ENCODE measurements at regions not wholly inside any gene's neighbourhood (a gene's known extent, or its start where the extent isn't known, plus 50 kb on each side); places are given as distances from the start of the nearest gene placed in this dataset.

- ChIA-PET SMC1A (ENCODE audit: uncharacterized antibody, unreplicated experiment) (no interaction called here), POLR2A (no interaction called here), RAD21 (ENCODE audit: unreplicated experiment) (no interaction called here), CTCF (interaction anchor here (1.2 kb wide), 1 partner anchor 93 kb away, joined by 3 read pairs; no protein-coding TSS in a partner anchor)
- in situ Hi-C loops (cut with MboI) (no loop called here), intact Hi-C loops (cut with micrococcal nuclease; ENCODE audit: unreplicated experiment) (no loop called here)
- Histone ChIP-seq H3K9ac (ENCODE audit: control insufficient read depth, insufficient read depth, low read length) (no peak overlapping the region), H4K20me1 (ENCODE audit: control insufficient read depth, insufficient read depth) (no peaks in the 10 kb centered on the region), H3K4me2 (ENCODE audit: control insufficient read depth, insufficient read depth) (no peak overlapping the region), H3K27me3 (replicated peaks in 1 of 2; ENCODE audit: control insufficient read depth in 2 of 2, insufficient read depth in 2 of 2, low read length in 1 of 2) (no peaks in the 10 kb centered on the region), H3K4me1 (ENCODE audit: control insufficient read depth, insufficient read depth, low read length) (no peaks in the 10 kb centered on the region), H3K4me3 (no peak overlapping the region), H3K79me2 (ENCODE audit: control insufficient read depth, insufficient read depth, low read length) (no peaks in the 10 kb centered on the region), H3K36me3 (ENCODE audit: control insufficient read depth in 2 of 2, insufficient read depth in 2 of 2, low read length in 1 of 2) (no peaks in the 10 kb centered on the region), H2AFZ (ENCODE audit: control insufficient read depth, low read depth, low read length) (no peak overlapping the region), H3K9me3 (replicated peaks; ENCODE audit: control insufficient read depth, insufficient read depth, low read length) (no peaks in the 10 kb centered on the region), H3K27ac (ENCODE audit: control insufficient read depth, insufficient read depth) (no peak overlapping the region)
- BruUV-seq (replicated peaks) = no TSS peak
- no peak for FAIRE-seq
- no peak for ATAC-seq
- no peak for DNase-seq (ENCODE audit: low read depth, low spot score)
- WGBS (ENCODE audit: insufficient coverage, insufficient replicate concordance, low lambda C conversion rate, missing lambda C conversion rate) = 0% methylated on average over 1 of the region's 1 CpG
- no peak for TF ChIP-seq YY1 (IDR thresholded peaks at IDR 0.05; ENCODE audit: low read depth, low read length)
- no peak for TF ChIP-seq NR2C1 (IDR thresholded peaks at IDR 0.05)
- no peak for TF ChIP-seq IRF5 (IDR thresholded peaks at IDR 0.05; ENCODE audit: borderline replicate concordance)
- no peak for TF ChIP-seq RCOR1 (conservative IDR thresholded peaks at IDR 0.05; ENCODE audit: low read depth, low read length)
- no peak for TF ChIP-seq TCF7 (IDR thresholded peaks at IDR 0.05; ENCODE audit: borderline replicate concordance)
- no peak for TF ChIP-seq RBBP5 (conservative IDR thresholded peaks at IDR 0.05)
- TF ChIP-seq TBL1XR1 (IDR thresholded peaks at IDR 0.05; ENCODE audit: low read depth, low read length) = no peak
- TF ChIP-seq RELB (IDR thresholded peaks at IDR 0.05; ENCODE audit: low read depth) = no peak
- no peak for TF ChIP-seq KLF5 (IDR thresholded peaks at IDR 0.05; ENCODE audit: partially characterized antibody)
- no peak for TF ChIP-seq ZSCAN29 (IDR thresholded peaks at IDR 0.05)
- no peak for TF ChIP-seq HSF1 (IDR thresholded peaks at IDR 0.05; ENCODE audit: low read depth, low read length)
- no peak for TF ChIP-seq DPF2 (IDR thresholded peaks at IDR 0.05)
- TF ChIP-seq PBX3 (IDR thresholded peaks at IDR 0.05; ENCODE audit: insufficient replicate concordance, low read depth, low read length) = no peak
- no peak for TF ChIP-seq ATF2 (IDR thresholded peaks at IDR 0.05; ENCODE audit: low read length)
- no peak for TF ChIP-seq GATAD2B (conservative IDR thresholded peaks at IDR 0.05; ENCODE audit: low read depth)
- TF ChIP-seq ZBTB4 (CRISPR knock-in tag; IDR thresholded peaks at IDR 0.05) = no peak
These were observed 134.8 kb upstream of the DOCK10 start for GRCh38 chr2:225177098-225177497.
